Endothelial cell of hepatic sinusoid (primary cell): ENCODE measurements at regions not wholly inside any gene's neighbourhood (a gene's known extent, or its start where the extent isn't known, plus 50 kb on each side); places are given as distances from the start of the nearest gene placed in this dataset.

Source experiments
- in situ Hi-C: cut with HindIII; loops from 2 replicates; pipeline ENCODE4 v1.10.0; 2017; ENCODE audit warnings: low sequenced_read_pairs

- in situ Hi-C loops: no loop called here
Observed at GRCh38 chr17:73997059-73997458, 206.4 kb upstream of the RPL38 start.

- in situ Hi-C loops: no loop called here
Observed at GRCh38 chr17:73998249-73998648, 205.2 kb upstream of the RPL38 start.

GRCh38 chr17:73998653-73999645, 204.5 kb upstream of the RPL38 start:
- in situ Hi-C loops: no loop called here

- in situ Hi-C loops: no loop called here
Observed at GRCh38 chr17:74001145-74001544, 202.3 kb upstream of the RPL38 start.

- in situ Hi-C loops: no loop called here
Observed at GRCh38 chr17:74002241-74002640, 201.2 kb upstream of the RPL38 start.

- in situ Hi-C loops: no loop called here
Observed at GRCh38 chr17:74004056-74004455, 199.4 kb upstream of the RPL38 start.

GRCh38 chr17:74005790-74006189, 197.7 kb upstream of the RPL38 start:
- in situ Hi-C loops: no loop called here

GRCh38 chr17:74006371-74006770, 197.1 kb upstream of the RPL38 start:
- in situ Hi-C loops: no loop called here

GRCh38 chr17:74008196-74008595, 195.3 kb upstream of the RPL38 start:
- in situ Hi-C loops: no loop called here

GRCh38 chr17:74009056-74009625, 194.3 kb upstream of the RPL38 start:
- in situ Hi-C loops: no loop called here

GRCh38 chr17:74010903-74011302, 192.6 kb upstream of the RPL38 start:
- in situ Hi-C loops: no loop called here

GRCh38 chr17:74011966-74012365, 191.5 kb upstream of the RPL38 start:
- in situ Hi-C loops: no loop called here

- in situ Hi-C loops: no loop called here
Observed at GRCh38 chr17:74012465-74012864, 191.0 kb upstream of the RPL38 start.

GRCh38 chr17:74015316-74015715, 188.2 kb upstream of the RPL38 start:
- in situ Hi-C loops: no loop called here

GRCh38 chr17:74015990-74016389, 187.5 kb upstream of the RPL38 start:
- in situ Hi-C loops: no loop called here

GRCh38 chr17:74016461-74016860, 187.0 kb upstream of the RPL38 start:
- in situ Hi-C loops: no loop called here

- in situ Hi-C loops: no loop called here
Observed at GRCh38 chr17:74017466-74017865, 186.0 kb upstream of the RPL38 start.

GRCh38 chr17:74018115-74018514, 185.4 kb upstream of the RPL38 start:
- in situ Hi-C loops: no loop called here

- in situ Hi-C loops: no loop called here
Observed at GRCh38 chr17:74019271-74019670, 184.2 kb upstream of the RPL38 start.

GRCh38 chr17:74019860-74020259, 183.6 kb upstream of the RPL38 start:
- in situ Hi-C loops: loop anchor here (5.0 kb wide), 1 partner anchor 83 kb away; no protein-coding TSS in a partner anchor

- in situ Hi-C loops: loop anchor here (5.0 kb wide), 1 partner anchor 83 kb away; no protein-coding TSS in a partner anchor
Observed at GRCh38 chr17:74020522-74020921, 183.0 kb upstream of the RPL38 start.
